ENCODE measurements at regions not wholly inside any gene's neighbourhood (a gene's known extent, or its start where the extent isn't known, plus 50 kb on each side); places are given as distances from the start of the nearest gene placed in this dataset.

- Mint-ChIP-seq H3K27me3 (no peaks in the 10 kb centered on the region), H3K27ac (no peak overlapping the region), H3K9me3 (no peaks in the 10 kb centered on the region), H3K4me1 (no peaks in the 10 kb centered on the region), H3K36me3 (ENCODE audit: low read depth) (no peaks in the 10 kb centered on the region), H3K4me3 (no peak overlapping the region)
- intact Hi-C loops (cut with micrococcal nuclease), result no loop called here
- DNase-seq, result no peak
Observed at GRCh38 chr1:30508611-30509010, 214.8 kb downstream of the MATN1 start.

- H3K27ac Mint-ChIP-seq, result no peak overlapping the region
- H3K27me3 Mint-ChIP-seq, result no peaks in the 10 kb centered on the region
- no peak overlapping the region for H3K4me3 Mint-ChIP-seq
- no peak for DNase-seq
- H3K9me3 Mint-ChIP-seq, result no peaks in the 10 kb centered on the region
- H3K36me3 Mint-ChIP-seq (ENCODE audit: low read depth), result no peaks in the 10 kb centered on the region
- H3K4me1 Mint-ChIP-seq, result no peaks in the 10 kb centered on the region
- intact Hi-C loops (cut with micrococcal nuclease), result no loop called here
Observed at GRCh38 chr1:30508175-30508448, 215.3 kb downstream of the MATN1 start.

- Mint-ChIP-seq H3K9me3 (no peaks in the 10 kb centered on the region), H3K4me1 (no peaks in the 10 kb centered on the region), H3K27ac (no peak overlapping the region), H3K36me3 (ENCODE audit: low read depth) (no peaks in the 10 kb centered on the region), H3K4me3 (no peak overlapping the region), H3K27me3 (no peaks in the 10 kb centered on the region)
- intact Hi-C loops (cut with micrococcal nuclease), result no loop called here
- no peak for DNase-seq
Observed at GRCh38 chr1:30507401-30508174, 215.8 kb downstream of the MATN1 start.

- intact Hi-C loops (cut with micrococcal nuclease), result no loop called here
- H3K9me3 Mint-ChIP-seq, result no peaks in the 10 kb centered on the region
- H3K27ac Mint-ChIP-seq, result no peak overlapping the region
- H3K4me1 Mint-ChIP-seq, result no peaks in the 10 kb centered on the region
- H3K36me3 Mint-ChIP-seq (ENCODE audit: low read depth), result no peaks in the 10 kb centered on the region
- no peak overlapping the region for H3K4me3 Mint-ChIP-seq
- no peaks in the 10 kb centered on the region for H3K27me3 Mint-ChIP-seq
- DNase-seq, result no peak
Observed at GRCh38 chr1:30507016-30507312, 216.4 kb downstream of the MATN1 start.

- intact Hi-C loops (cut with micrococcal nuclease), result no loop called here
- no peaks in the 10 kb centered on the region for H3K9me3 Mint-ChIP-seq
Observed at GRCh38 chr1:30506291-30507015, 216.9 kb downstream of the MATN1 start.

GRCh38 chr1:30505853-30506252 lies 217.5 kb downstream of the MATN1 start:
- intact Hi-C loops (cut with micrococcal nuclease), result no loop called here
- H3K4me3 Mint-ChIP-seq, result no peak overlapping the region
- no peaks in the 10 kb centered on the region for H3K4me1 Mint-ChIP-seq
- no peaks in the 10 kb centered on the region for H3K36me3 Mint-ChIP-seq (ENCODE audit: low read depth)
- H3K27me3 Mint-ChIP-seq, result no peaks in the 10 kb centered on the region
- no peak overlapping the region for H3K27ac Mint-ChIP-seq
- no peak for DNase-seq
- H3K9me3 Mint-ChIP-seq, result peaks cover 4% of the 10 kb centered on the region

More at GRCh38 chr1:30506291-30507015, 216.9 kb downstream of the MATN1 start:
- Mint-ChIP-seq H3K27me3 (no peaks in the 10 kb centered on the region), H3K27ac (no peak overlapping the region), H3K4me1 (no peaks in the 10 kb centered on the region), H3K36me3 (ENCODE audit: low read depth) (no peaks in the 10 kb centered on the region), H3K4me3 (no peak overlapping the region)
- no peak for DNase-seq

GRCh38 chr1:30492451-30492850 lies 230.9 kb downstream of the MATN1 start:
- H3K4me3 Mint-ChIP-seq, result no peak overlapping the region
- H3K9me3 Mint-ChIP-seq, result peaks cover 3% of the 10 kb centered on the region
- H3K27me3 Mint-ChIP-seq, result no peaks in the 10 kb centered on the region
- no peak for DNase-seq
- no peaks in the 10 kb centered on the region for H3K4me1 Mint-ChIP-seq
- intact Hi-C loops (cut with micrococcal nuclease), result no loop called here
- no peaks in the 10 kb centered on the region for H3K36me3 Mint-ChIP-seq (ENCODE audit: low read depth)
- no peak overlapping the region for H3K27ac Mint-ChIP-seq

- Mint-ChIP-seq H3K27me3 (no peaks in the 10 kb centered on the region), H3K4me3 (no peak overlapping the region), H3K27ac (no peak overlapping the region), H3K9me3 (peaks cover 3% of the 10 kb centered on the region), H3K36me3 (ENCODE audit: low read depth) (no peaks in the 10 kb centered on the region), H3K4me1 (no peaks in the 10 kb centered on the region)
- intact Hi-C loops (cut with micrococcal nuclease), result no loop called here
- no peak for DNase-seq
Observed at GRCh38 chr1:30491831-30492230, 231.6 kb downstream of the MATN1 start.

GRCh38 chr1:30490554-30491053 lies 232.8 kb downstream of the MATN1 start:
- intact Hi-C loops (cut with micrococcal nuclease), result no loop called here
- peaks cover 3% of the 10 kb centered on the region for H3K9me3 Mint-ChIP-seq
- no peak overlapping the region for H3K27ac Mint-ChIP-seq

GRCh38 chr1:30489737-30490389 lies 233.5 kb downstream of the MATN1 start:
- Mint-ChIP-seq H3K27me3 (no peaks in the 10 kb centered on the region), H3K27ac (no peak overlapping the region), H3K9me3 (peaks cover 2% of the 10 kb centered on the region)

More at GRCh38 chr1:30490554-30491053, 232.8 kb downstream of the MATN1 start:
- Mint-ChIP-seq H3K27me3 (no peaks in the 10 kb centered on the region), H3K4me3 (no peak overlapping the region), H3K36me3 (ENCODE audit: low read depth) (no peaks in the 10 kb centered on the region), H3K4me1 (no peaks in the 10 kb centered on the region)
- DNase-seq, result no peak

GRCh38 chr1:30488324-30488913 lies 235.0 kb downstream of the MATN1 start:
- no peaks in the 10 kb centered on the region for H3K36me3 Mint-ChIP-seq (ENCODE audit: low read depth)
- no peak for DNase-seq
- H3K27ac Mint-ChIP-seq, result no peak overlapping the region
- no peaks in the 10 kb centered on the region for H3K4me1 Mint-ChIP-seq
- peaks cover under 1% of the 10 kb centered on the region for H3K9me3 Mint-ChIP-seq
- intact Hi-C loops (cut with micrococcal nuclease), result no loop called here
- no peak overlapping the region for H3K4me3 Mint-ChIP-seq
- H3K27me3 Mint-ChIP-seq, result no peaks in the 10 kb centered on the region

More at GRCh38 chr1:30489737-30490389, 233.5 kb downstream of the MATN1 start:
- intact Hi-C loops (cut with micrococcal nuclease), result no loop called here
- DNase-seq, result no peak
- Mint-ChIP-seq H3K36me3 (ENCODE audit: low read depth) (no peaks in the 10 kb centered on the region), H3K4me1 (no peaks in the 10 kb centered on the region), H3K4me3 (no peak overlapping the region)

- no peaks in the 10 kb centered on the region for H3K36me3 Mint-ChIP-seq (ENCODE audit: low read depth)
- no peak overlapping the region for H3K4me3 Mint-ChIP-seq
- H3K27me3 Mint-ChIP-seq, result no peaks in the 10 kb centered on the region
- H3K4me1 Mint-ChIP-seq, result no peaks in the 10 kb centered on the region
- no peak for DNase-seq
- intact Hi-C loops (cut with micrococcal nuclease), result no loop called here
- H3K9me3 Mint-ChIP-seq, result peaks cover 6% of the 10 kb centered on the region
- no peak overlapping the region for H3K27ac Mint-ChIP-seq
Observed at GRCh38 chr1:30487042-30487441, 236.3 kb downstream of the MATN1 start.

- Mint-ChIP-seq H3K27me3 (no peaks in the 10 kb centered on the region), H3K9me3 (peaks cover 16% of the 10 kb centered on the region), H3K27ac (no peak overlapping the region), H3K36me3 (ENCODE audit: low read depth) (peaks cover 2% of the 10 kb centered on the region), H3K4me1 (no peaks in the 10 kb centered on the region), H3K4me3 (no peak overlapping the region)
- intact Hi-C loops (cut with micrococcal nuclease), result no loop called here
- no peak for DNase-seq
Observed at GRCh38 chr1:30485072-30485471, 238.3 kb downstream of the MATN1 start.

GRCh38 chr1:30484668-30485067 lies 238.7 kb downstream of the MATN1 start:
- Mint-ChIP-seq H3K27ac (no peak overlapping the region), H3K36me3 (ENCODE audit: low read depth) (peaks cover 2% of the 10 kb centered on the region), H3K4me3 (no peak overlapping the region), H3K4me1 (no peaks in the 10 kb centered on the region), H3K9me3 (peaks cover 16% of the 10 kb centered on the region), H3K27me3 (no peaks in the 10 kb centered on the region)
- intact Hi-C loops (cut with micrococcal nuclease), result no loop called here
- DNase-seq, result no peak

All from activated CD4-positive, alpha-beta T cell treated with anti-CD3 and anti-CD28 coated beads, Interleukin-2, amount 10 ng/mL, durations not matched to agents 24 days and 14 days (primary cell).